ENCODE measurements at regions not wholly inside any gene's neighbourhood (a gene's known extent, or its start where the extent isn't known, plus 50 kb on each side); places are given as distances from the start of the nearest gene placed in this dataset.

DNA sequence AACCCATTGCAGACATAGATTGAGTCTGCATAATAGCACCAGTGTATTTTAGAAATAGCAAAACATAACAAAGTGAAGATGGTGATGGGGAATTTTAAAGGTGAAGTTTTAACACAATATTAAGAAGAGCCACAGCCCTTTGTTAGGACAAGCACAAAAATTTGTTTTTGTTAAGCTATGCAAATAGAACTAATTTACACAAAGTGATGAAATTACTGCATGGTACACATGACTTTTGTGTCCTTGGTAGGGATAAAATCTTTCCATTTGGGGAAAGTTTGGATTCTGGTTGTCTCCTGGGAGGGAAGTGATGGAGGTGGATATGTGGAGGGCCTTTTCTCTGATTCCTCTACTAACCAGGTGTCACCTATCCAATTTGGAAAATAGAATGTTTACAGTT, 50.4 kb upstream of the MTNR1B start:
- no peak for DNase-seq (ENCODE audit: low spot score)
